Parathyroid adenoma (tissue), 2 donors: ENCODE measurements at regions not wholly inside any gene's neighbourhood (a gene's known extent, or its start where the extent isn't known, plus 50 kb on each side); places are given as distances from the start of the nearest gene placed in this dataset.

Experiments
- H2AFZ ChIP-seq: fragments of 300-600 bp; sonication (generic); one replicate; pipeline ENCODE4 v1.7.0; 2017; ENCODE audit warnings: antibody characterized with exemption, mild to moderate bottlenecking
- H3K27ac ChIP-seq: fragments of 300-600 bp; sonication (generic); one replicate; pipeline ENCODE4 v1.7.0; 2017
- H3K27me3 ChIP-seq: fragments of 300-600 bp; sonication (generic); one replicate; pipeline ENCODE4 v1.7.0; 2017; ENCODE audit warnings: low read length; ENCODE audit not compliant: control insufficient read depth, insufficient read depth
- H3K36me3 ChIP-seq: fragments of 300-600 bp; sonication (generic); one replicate; pipeline ENCODE4 v1.7.0; 2017; ENCODE audit warnings: low read length; ENCODE audit not compliant: control insufficient read depth, insufficient read depth
- H3K4me1 ChIP-seq: fragments of 300-600 bp; sonication (generic); one replicate; pipeline ENCODE4 v1.7.0; 2017; ENCODE audit warnings: control low read depth
- H3K4me2 ChIP-seq: fragments of 300-600 bp; sonication (generic); one replicate; pipeline ENCODE4 v1.7.0; 2017; ENCODE audit warnings: low read length
- H3K4me3 ChIP-seq: fragments of 300-600 bp; sonication (generic); one replicate; pipeline ENCODE4 v1.7.0; 2017; ENCODE audit warnings: low read depth, low read length
- H3K79me2 ChIP-seq: fragments of 300-600 bp; sonication (generic); one replicate; pipeline ENCODE4 v1.7.0; 2017; ENCODE audit warnings: control low read depth
- H3K9ac ChIP-seq: fragments of 300-600 bp; sonication (generic); one replicate; pipeline ENCODE4 v1.7.0; 2017; ENCODE audit warnings: mild to moderate bottlenecking
- H3K9me3 ChIP-seq: fragments of 300-600 bp; sonication (generic); one replicate; pipeline ENCODE4 v1.7.0; 2017; ENCODE audit warnings: low read length; ENCODE audit not compliant: control insufficient read depth
- TF ChIP-seq, protein P1 (sequence below): fragments of 300-600 bp; sonication (generic); IDR thresholded peaks from one replicate; pipeline ENCODE4 v1.7.0; 2017; ENCODE audit warnings: antibody characterized with exemption, mild to moderate bottlenecking
- donor health status: primary hyperparathyroidism.

GRCh38 chr17:71342737-71343136, 778.1 kb upstream of the SOX9 start:
- Histone ChIP-seq H2AFZ (no peak overlapping the region), H3K4me3 (no peak overlapping the region), H3K4me2 (no peak overlapping the region), H3K9ac (no peak overlapping the region), H3K79me2 (no peaks in the 10 kb centered on the region), H3K36me3 (no peaks in the 10 kb centered on the region), H3K4me1 (no peaks in the 10 kb centered on the region), H3K27me3 (no peaks in the 10 kb centered on the region), H3K9me3 (no peaks in the 10 kb centered on the region), H3K27ac (no peak overlapping the region)
- TF ChIP-seq, protein P1, sequence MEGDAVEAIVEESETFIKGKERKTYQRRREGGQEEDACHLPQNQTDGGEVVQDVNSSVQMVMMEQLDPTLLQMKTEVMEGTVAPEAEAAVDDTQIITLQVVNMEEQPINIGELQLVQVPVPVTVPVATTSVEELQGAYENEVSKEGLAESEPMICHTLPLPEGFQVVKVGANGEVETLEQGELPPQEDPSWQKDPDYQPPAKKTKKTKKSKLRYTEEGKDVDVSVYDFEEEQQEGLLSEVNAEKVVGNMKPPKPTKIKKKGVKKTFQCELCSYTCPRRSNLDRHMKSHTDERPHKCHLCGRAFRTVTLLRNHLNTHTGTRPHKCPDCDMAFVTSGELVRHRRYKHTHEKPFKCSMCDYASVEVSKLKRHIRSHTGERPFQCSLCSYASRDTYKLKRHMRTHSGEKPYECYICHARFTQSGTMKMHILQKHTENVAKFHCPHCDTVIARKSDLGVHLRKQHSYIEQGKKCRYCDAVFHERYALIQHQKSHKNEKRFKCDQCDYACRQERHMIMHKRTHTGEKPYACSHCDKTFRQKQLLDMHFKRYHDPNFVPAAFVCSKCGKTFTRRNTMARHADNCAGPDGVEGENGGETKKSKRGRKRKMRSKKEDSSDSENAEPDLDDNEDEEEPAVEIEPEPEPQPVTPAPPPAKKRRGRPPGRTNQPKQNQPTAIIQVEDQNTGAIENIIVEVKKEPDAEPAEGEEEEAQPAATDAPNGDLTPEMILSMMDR, result no peak

- Histone ChIP-seq H3K27me3 (no peaks in the 10 kb centered on the region), H3K9me3 (no peaks in the 10 kb centered on the region), H3K4me2 (no peak overlapping the region), H3K9ac (no peak overlapping the region), H3K27ac (no peak overlapping the region), H3K4me3 (no peak overlapping the region), H2AFZ (no peak overlapping the region), H3K79me2 (no peaks in the 10 kb centered on the region), H3K4me1 (no peaks in the 10 kb centered on the region), H3K36me3 (no peaks in the 10 kb centered on the region)
- TF ChIP-seq, protein P1, result no peak
These were observed 770.8 kb upstream of the SOX9 start for GRCh38 chr17:71349908-71350600.

DNA sequence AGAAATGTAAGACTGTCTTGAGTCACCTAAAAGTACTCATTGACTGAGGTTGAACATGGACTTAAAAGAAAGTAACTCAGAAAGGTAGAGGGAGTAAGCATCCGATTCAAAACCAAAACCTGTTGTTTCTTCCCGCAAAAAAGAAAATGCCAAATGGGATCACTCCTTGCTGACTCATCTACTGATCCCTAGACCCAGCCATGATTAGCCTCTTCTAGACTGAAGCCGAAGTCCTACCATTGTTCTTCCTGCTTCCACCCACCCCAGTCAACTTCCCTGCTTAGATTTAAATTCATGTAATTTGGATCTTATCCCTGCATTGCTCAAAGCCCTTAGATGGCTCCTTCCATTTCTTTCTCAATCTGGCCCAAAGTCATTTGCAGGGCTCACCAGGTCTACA, 760.5 kb upstream of the SOX9 start:
- Histone ChIP-seq H2AFZ (no peak overlapping the region), H3K9ac (no peak overlapping the region), H3K79me2 (no peaks in the 10 kb centered on the region), H3K27ac (no peak overlapping the region), H3K36me3 (no peaks in the 10 kb centered on the region), H3K4me2 (no peak overlapping the region), H3K27me3 (no peaks in the 10 kb centered on the region), H3K9me3 (no peaks in the 10 kb centered on the region), H3K4me1 (no peaks in the 10 kb centered on the region), H3K4me3 (no peak overlapping the region)
- TF ChIP-seq, protein P1, result no peak

DNA sequence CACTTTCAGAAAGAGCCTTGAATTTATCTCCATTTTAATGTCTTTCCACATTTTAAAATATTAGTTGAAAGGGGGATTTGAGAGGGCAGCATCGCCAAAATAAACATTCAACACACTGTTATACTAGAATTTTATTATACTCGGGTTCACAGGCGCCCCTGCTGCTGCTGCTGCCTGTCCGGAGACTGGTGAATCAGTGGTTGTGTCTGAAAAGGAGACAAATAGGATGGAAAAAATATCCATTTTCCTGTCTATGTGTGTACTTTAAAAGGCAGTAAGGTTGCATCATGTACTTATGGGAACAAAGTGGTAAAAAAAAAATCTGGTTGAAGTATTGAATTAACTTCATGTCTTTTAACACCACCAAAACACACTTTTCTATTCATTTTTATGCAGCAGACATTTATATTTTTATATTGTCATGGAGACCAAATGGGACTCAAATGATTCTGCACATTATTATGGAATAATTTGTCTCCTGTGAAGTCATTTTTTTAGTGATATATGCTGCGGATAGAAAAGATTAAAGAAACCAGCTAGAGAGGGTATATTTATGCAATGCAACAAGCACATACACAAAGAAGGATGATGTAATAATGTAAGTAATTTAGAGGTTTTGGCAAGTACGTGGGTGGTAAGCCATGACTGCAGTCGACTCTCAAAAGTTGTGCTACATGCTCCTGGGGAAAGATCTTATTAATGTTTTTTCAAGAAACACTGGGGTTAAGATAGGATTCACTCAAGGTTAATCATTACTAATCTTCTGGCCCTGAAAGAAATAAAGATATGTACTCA, 759.0 kb upstream of the SOX9 start:
- Histone ChIP-seq H3K79me2 (no peaks in the 10 kb centered on the region), H3K36me3 (no peaks in the 10 kb centered on the region), H3K27ac (no peak overlapping the region), H3K9me3 (no peaks in the 10 kb centered on the region), H3K9ac (no peak overlapping the region), H3K4me2 (no peak overlapping the region), H3K4me1 (no peaks in the 10 kb centered on the region), H2AFZ (no peak overlapping the region), H3K27me3 (no peaks in the 10 kb centered on the region), H3K4me3 (no peak overlapping the region)
- TF ChIP-seq, protein P1, result no peak
